Hepatocyte (in vitro differentiated cells): ENCODE measurements at regions not wholly inside any gene's neighbourhood (a gene's known extent, or its start where the extent isn't known, plus 50 kb on each side); places are given as distances from the start of the nearest gene placed in this dataset.

Experiments
- DNase-seq: peaks from one replicate; pipeline ENCODE4 v3.0.0-alpha.2; 2016; ENCODE audit warnings: low spot score
- H2AFZ ChIP-seq: fragments of 200-600 bp; sonication (generic); 2 replicates; pipeline ENCODE4 v1.6.0; 2016; ENCODE audit warnings: antibody characterized with exemption, mild to moderate bottlenecking
- H3K27ac ChIP-seq: fragments of 200-600 bp; sonication (generic); 2 replicates; pipeline ENCODE4 v1.5.1; 2016; ENCODE audit warnings: mild to moderate bottlenecking
- H3K27me3 ChIP-seq: fragments of 200-600 bp; sonication (generic); 2 replicates; pipeline ENCODE4 v1.6.1; 2016
- H3K36me3 ChIP-seq: fragments of 200-600 bp; sonication (generic); replicated peaks from 2 replicates; pipeline ENCODE4 v1.5.1; 2016; ENCODE audit warnings: low read depth; ENCODE audit not compliant: insufficient read depth
- H3K4me1 ChIP-seq: fragments of 200-600 bp; sonication (generic); 2 replicates; pipeline ENCODE4 v1.5.1; 2016; ENCODE audit warnings: mild to moderate bottlenecking, moderate library complexity; ENCODE audit not compliant: insufficient read depth
- H3K4me2 ChIP-seq: fragments of 200-600 bp; sonication (generic); 2 replicates; pipeline ENCODE4 v1.6.0; 2016
- H3K4me3 ChIP-seq: fragments of 200-600 bp; sonication (generic); 2 replicates; pipeline ENCODE4 v1.5.1; 2016; ENCODE audit warnings: mild to moderate bottlenecking
- H3K79me2 ChIP-seq: fragments of 200-600 bp; sonication (generic); 2 replicates; pipeline ENCODE4 v1.6.0; 2017; ENCODE audit warnings: mild to moderate bottlenecking
- H3K9me2 ChIP-seq: fragments of 200-600 bp; sonication (generic); replicated peaks from 2 replicates; pipeline ENCODE4 v1.6.0; 2017; ENCODE audit warnings: mild to moderate bottlenecking; ENCODE audit not compliant: insufficient read depth
- H3K9me3 ChIP-seq: fragments of 200-600 bp; sonication (generic); 2 replicates; pipeline ENCODE4 v1.5.1; 2016; ENCODE audit warnings: low read depth, mild to moderate bottlenecking
- H4K20me1 ChIP-seq: fragments of 200-600 bp; sonication (generic); 2 replicates; pipeline ENCODE4 v1.6.0; 2016; ENCODE audit warnings: mild to moderate bottlenecking; ENCODE audit not compliant: insufficient read depth, poor library complexity, severe bottlenecking
- CTCF ChIP-seq: fragments of 200-600 bp; sonication (generic); IDR thresholded peaks from 2 replicates; pipeline ENCODE4 v1.5.1; 2016; ENCODE audit warnings: antibody characterized with exemption, mild to moderate bottlenecking; ENCODE audit not compliant: poor library complexity
- EZH2 ChIP-seq: fragments of 200-600 bp; sonication (generic); IDR thresholded peaks from 2 replicates; pipeline ENCODE4 v1.6.1; 2016; ENCODE audit warnings: antibody characterized with exemption, mild to moderate bottlenecking, borderline replicate concordance
- EZH2phosphoT487 ChIP-seq: fragments of 200-600 bp; sonication (generic); IDR thresholded peaks from one replicate; pipeline ENCODE4 v1.6.1; 2018; ENCODE audit warnings: antibody characterized with exemption, mild to moderate bottlenecking, low read depth, moderate library complexity; ENCODE audit not compliant: unreplicated experiment, severe bottlenecking
- WGBS: methylation state at CpG from one replicate; pipeline ENCODE4 v1.1.6; 2016; ENCODE audit warnings: low lambda C conversion rate; ENCODE audit errors: missing lambda C conversion rate; 5-methylcytosine and 5-hydroxymethylcytosine counted together

GRCh38 chr1:82044111-82044510, 243.4 kb downstream of the ADGRL2 start:
- Histone ChIP-seq H3K9me3 (no peaks in the 10 kb centered on the region), H2AFZ (no peak overlapping the region), H3K9me2 (no peaks in the 10 kb centered on the region), H3K36me3 (no peaks in the 10 kb centered on the region), H3K27ac (no peak overlapping the region), H3K4me1 (peaks cover 5% of the 10 kb centered on the region), H3K4me3 (no peak overlapping the region), H3K79me2 (no peaks in the 10 kb centered on the region), H3K27me3 (no peaks in the 10 kb centered on the region), H4K20me1 (no peaks in the 10 kb centered on the region), H3K4me2 (no peak overlapping the region)
- 34% methylated on average over 3 of the region's 3 CpGs for WGBS
- TF ChIP-seq EZH2 (no peak), CTCF (no peak), EZH2phosphoT487 (no peak)
- DNase-seq: no peak

GRCh38 chr1:82042306-82043060, 241.7 kb downstream of the ADGRL2 start:
- Histone ChIP-seq H3K79me2 (no peaks in the 10 kb centered on the region), H3K4me1 (peaks cover 5% of the 10 kb centered on the region), H3K36me3 (no peaks in the 10 kb centered on the region), H3K27me3 (no peaks in the 10 kb centered on the region), H4K20me1 (no peaks in the 10 kb centered on the region), H3K9me3 (no peaks in the 10 kb centered on the region), H3K9me2 (no peaks in the 10 kb centered on the region), H2AFZ (no peak overlapping the region), H3K4me2 (no peak overlapping the region), H3K4me3 (no peak overlapping the region), H3K27ac (no peak overlapping the region)
- no peak for TF ChIP-seq EZH2phosphoT487
- TF ChIP-seq EZH2: no peak
- TF ChIP-seq CTCF: no peak
- 45% methylated on average over 4 of the region's 4 CpGs for WGBS
- DNase-seq: no peak
